ENCODE measurements at regions not wholly inside any gene's neighbourhood (a gene's known extent, or its start where the extent isn't known, plus 50 kb on each side); places are given as distances from the start of the nearest gene placed in this dataset.

- H3K27me3 Mint-ChIP-seq, result no peaks in the 10 kb centered on the region
- H3K27ac Mint-ChIP-seq, result no peak overlapping the region
- no peak overlapping the region for H3K4me3 Mint-ChIP-seq
- POLR2A ChIA-PET, result no interaction called here
- intact Hi-C loops (cut with micrococcal nuclease), result no loop called here
- CTCF ChIA-PET, result no interaction called here
- peaks cover 2% of the 10 kb centered on the region for H3K4me1 Mint-ChIP-seq (ENCODE audit: low read depth)
- H3K9me3 Mint-ChIP-seq, result no peaks in the 10 kb centered on the region
- H3K36me3 Mint-ChIP-seq, result no peaks in the 10 kb centered on the region
- DNase-seq, result no peak
Observed at GRCh38 chrX:69028006-69028760, 137.1 kb downstream of the PJA1 start.

DNA sequence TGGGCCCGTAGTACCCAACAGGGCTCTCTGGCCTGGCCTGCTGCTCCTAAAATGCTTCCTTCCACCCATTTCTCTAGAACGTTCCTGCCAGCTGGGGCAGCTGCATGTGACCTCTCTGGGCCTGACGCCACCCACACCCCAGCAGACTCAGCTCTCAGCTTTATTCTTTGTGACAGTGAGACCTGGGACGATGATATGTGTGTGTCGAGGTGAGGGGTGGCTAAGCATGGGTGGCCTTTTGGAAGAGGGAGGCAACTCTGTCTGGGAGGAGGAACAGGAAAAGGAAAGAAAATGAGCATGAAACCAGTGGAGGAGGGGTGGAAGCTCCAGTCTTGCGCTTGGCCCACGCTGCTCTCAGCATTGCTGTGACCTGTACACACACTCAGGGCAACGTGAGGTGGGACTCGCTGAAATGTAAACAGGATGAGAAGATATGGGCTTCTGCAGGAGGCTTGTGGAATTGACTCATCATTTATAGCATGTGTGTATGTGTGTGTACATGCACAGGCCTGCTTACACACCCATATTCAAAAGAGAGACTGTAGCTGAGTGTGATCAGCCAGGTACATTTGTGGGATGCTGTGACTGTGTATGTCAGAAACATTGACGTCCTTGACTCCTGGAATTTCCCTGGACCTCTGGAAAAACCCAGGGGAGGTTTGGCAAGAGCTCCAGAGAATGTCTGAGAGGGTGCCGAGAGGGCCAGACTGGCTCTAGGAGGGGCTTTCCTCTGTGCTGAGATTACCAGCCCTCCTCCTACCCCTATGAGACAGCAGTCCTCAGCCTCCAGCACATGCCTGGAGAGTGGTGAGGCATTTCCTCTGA, 137.9 kb downstream of the PJA1 start:
- H3K4me1 Mint-ChIP-seq (ENCODE audit: low read depth), result peaks cover 2% of the 10 kb centered on the region
- H3K27ac Mint-ChIP-seq, result no peak overlapping the region
- intact Hi-C loops (cut with micrococcal nuclease), result no loop called here
- no peaks in the 10 kb centered on the region for H3K27me3 Mint-ChIP-seq
- DNase-seq, result no peak
- H3K4me3 Mint-ChIP-seq, result no peak overlapping the region
- ChIA-PET POLR2A (no interaction called here), CTCF (no interaction called here)
- no peaks in the 10 kb centered on the region for H3K9me3 Mint-ChIP-seq
- H3K36me3 Mint-ChIP-seq, result no peaks in the 10 kb centered on the region

GRCh38 chrX:69025802-69026301, 139.4 kb downstream of the PJA1 start:
- H3K4me3 Mint-ChIP-seq, result no peak overlapping the region
- H3K9me3 Mint-ChIP-seq, result no peaks in the 10 kb centered on the region
- H3K27me3 Mint-ChIP-seq, result no peaks in the 10 kb centered on the region
- ChIA-PET CTCF (no interaction called here), POLR2A (no interaction called here)
- DNase-seq, result no peak
- intact Hi-C loops (cut with micrococcal nuclease), result no loop called here
- peaks cover 2% of the 10 kb centered on the region for H3K4me1 Mint-ChIP-seq (ENCODE audit: low read depth)
- H3K27ac Mint-ChIP-seq, result no peak overlapping the region
- H3K36me3 Mint-ChIP-seq, result no peaks in the 10 kb centered on the region

- Mint-ChIP-seq H3K36me3 (no peaks in the 10 kb centered on the region), H3K4me1 (ENCODE audit: low read depth) (peaks cover 2% of the 10 kb centered on the region), H3K27me3 (no peaks in the 10 kb centered on the region), H3K9me3 (no peaks in the 10 kb centered on the region), H3K4me3 (no peak overlapping the region), H3K27ac (no peak overlapping the region)
- intact Hi-C loops (cut with micrococcal nuclease), result no loop called here
- ChIA-PET POLR2A (no interaction called here), CTCF (no interaction called here)
- DNase-seq, result no peak
Observed at GRCh38 chrX:69024931-69025330, 140.3 kb downstream of the PJA1 start.

DNA sequence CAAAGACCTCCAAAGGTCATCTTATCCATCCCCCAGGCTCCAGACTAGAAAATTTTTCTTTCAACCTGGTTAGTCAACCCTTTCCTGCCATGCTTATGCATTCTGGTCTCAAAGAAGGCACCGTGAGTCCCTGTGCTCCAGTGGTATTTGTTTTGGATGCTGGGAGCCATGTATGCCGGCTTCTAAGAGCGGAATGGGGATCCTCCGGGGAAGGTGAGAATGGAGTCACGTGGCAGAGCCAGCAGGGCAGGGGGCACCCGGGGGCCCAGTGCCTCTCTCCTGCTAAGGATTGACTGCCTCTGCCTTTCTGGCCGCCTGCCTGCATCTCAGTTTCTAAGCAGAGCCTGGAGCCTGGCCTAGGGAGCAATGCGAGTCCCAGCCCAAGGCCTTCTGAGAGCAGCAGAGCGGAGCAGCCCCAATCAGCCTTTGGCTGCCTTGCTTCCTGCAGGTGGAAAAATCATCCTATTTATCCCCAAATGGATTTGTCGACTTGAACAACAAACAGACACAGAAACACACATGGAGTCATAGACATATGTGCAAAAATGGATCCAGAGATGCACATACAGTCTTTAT, 141.0 kb downstream of the PJA1 start:
- H3K4me3 Mint-ChIP-seq, result no peak overlapping the region
- DNase-seq, result no peak
- CTCF ChIA-PET, result no interaction called here
- H3K4me1 Mint-ChIP-seq (ENCODE audit: low read depth), result peaks cover 2% of the 10 kb centered on the region
- intact Hi-C loops (cut with micrococcal nuclease), result no loop called here
- no peaks in the 10 kb centered on the region for H3K27me3 Mint-ChIP-seq
- POLR2A ChIA-PET, result no interaction called here
- H3K9me3 Mint-ChIP-seq, result no peaks in the 10 kb centered on the region
- H3K36me3 Mint-ChIP-seq, result no peaks in the 10 kb centered on the region
- H3K27ac Mint-ChIP-seq, result no peak overlapping the region

DNA sequence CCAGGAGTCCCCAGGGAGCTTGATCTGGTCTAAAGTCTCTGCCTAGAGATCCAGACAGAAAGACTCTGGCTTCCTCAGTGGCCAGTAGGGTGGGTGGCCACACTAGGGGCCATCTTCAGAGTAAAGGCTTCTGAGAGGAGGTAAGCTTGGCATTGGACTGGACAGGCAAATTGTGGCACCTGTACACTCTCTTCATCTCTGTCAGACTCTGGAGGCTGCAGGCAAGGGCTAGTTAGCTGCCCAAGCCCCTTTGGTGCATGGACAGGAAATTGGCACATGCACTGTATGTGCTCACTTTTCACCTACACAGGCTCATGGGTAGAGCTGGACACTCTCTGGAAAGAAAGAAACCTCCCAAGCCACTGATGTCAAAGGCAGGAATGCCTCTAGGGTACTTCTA, 142.8 kb downstream of the PJA1 start:
- Mint-ChIP-seq H3K27ac (no peak overlapping the region), H3K4me3 (no peak overlapping the region), H3K27me3 (no peaks in the 10 kb centered on the region), H3K9me3 (no peaks in the 10 kb centered on the region), H3K36me3 (no peaks in the 10 kb centered on the region), H3K4me1 (ENCODE audit: low read depth) (no peaks in the 10 kb centered on the region)
- ChIA-PET POLR2A (no interaction called here), CTCF (no interaction called here)
- no peak for DNase-seq
- intact Hi-C loops (cut with micrococcal nuclease), result no loop called here

DNA sequence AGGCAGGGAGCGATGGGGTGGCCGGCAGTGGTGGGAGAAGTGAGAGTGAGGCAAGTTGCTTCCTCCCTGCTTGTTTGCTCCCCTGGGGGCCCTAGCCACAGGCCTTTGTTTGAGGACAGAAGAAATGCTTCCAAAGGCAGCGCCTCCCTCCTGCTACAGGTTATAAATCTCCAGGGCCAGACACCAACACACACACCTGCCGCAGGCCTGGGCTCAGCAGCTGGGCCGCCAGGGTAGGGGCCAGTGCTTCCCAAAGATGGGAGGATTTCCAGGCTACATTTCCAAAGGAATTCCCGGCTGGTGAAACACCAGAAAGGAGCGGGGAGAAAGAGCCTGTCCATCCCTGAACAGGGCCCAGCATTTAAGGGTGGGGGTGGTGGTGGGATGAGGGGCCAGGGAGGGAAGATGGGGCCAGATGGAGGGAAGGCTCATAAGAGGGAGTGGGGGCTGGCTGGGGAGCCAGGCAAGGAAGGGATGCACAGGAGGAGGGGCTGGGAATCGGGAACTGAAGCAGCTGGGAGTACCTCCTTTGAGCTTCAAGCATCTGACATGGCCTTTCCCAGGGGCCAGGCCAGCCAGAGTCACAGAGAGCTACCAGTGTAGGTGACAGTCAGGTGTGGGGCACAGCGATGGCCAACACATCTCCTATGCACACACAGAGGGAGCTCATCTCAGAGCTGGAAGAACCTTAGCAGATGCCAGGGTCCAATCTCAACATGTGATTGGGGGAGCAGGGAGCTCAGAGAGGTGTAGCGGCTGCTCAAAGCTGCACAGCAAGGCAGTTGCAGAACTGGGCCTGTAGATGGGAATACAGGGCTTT, 143.9 kb downstream of the PJA1 start:
- no peak overlapping the region for H3K4me3 Mint-ChIP-seq
- no peaks in the 10 kb centered on the region for H3K4me1 Mint-ChIP-seq (ENCODE audit: low read depth)
- H3K36me3 Mint-ChIP-seq, result no peaks in the 10 kb centered on the region
- intact Hi-C loops (cut with micrococcal nuclease), result no loop called here
- ChIA-PET CTCF (no interaction called here), POLR2A (no interaction called here)
- no peak for DNase-seq
- H3K9me3 Mint-ChIP-seq, result no peaks in the 10 kb centered on the region
- no peaks in the 10 kb centered on the region for H3K27me3 Mint-ChIP-seq
- H3K27ac Mint-ChIP-seq, result no peak overlapping the region

- H3K36me3 Mint-ChIP-seq, result no peaks in the 10 kb centered on the region
- no peak for DNase-seq
- no peaks in the 10 kb centered on the region for H3K9me3 Mint-ChIP-seq
- H3K4me1 Mint-ChIP-seq (ENCODE audit: low read depth), result no peaks in the 10 kb centered on the region
- POLR2A ChIA-PET, result no interaction called here
- intact Hi-C loops (cut with micrococcal nuclease), result no loop called here
- H3K27me3 Mint-ChIP-seq, result no peaks in the 10 kb centered on the region
- CTCF ChIA-PET, result no interaction called here
- H3K27ac Mint-ChIP-seq, result no peak overlapping the region
- H3K4me3 Mint-ChIP-seq, result no peak overlapping the region
Observed at GRCh38 chrX:69020316-69020715, 144.9 kb downstream of the PJA1 start.

DNA sequence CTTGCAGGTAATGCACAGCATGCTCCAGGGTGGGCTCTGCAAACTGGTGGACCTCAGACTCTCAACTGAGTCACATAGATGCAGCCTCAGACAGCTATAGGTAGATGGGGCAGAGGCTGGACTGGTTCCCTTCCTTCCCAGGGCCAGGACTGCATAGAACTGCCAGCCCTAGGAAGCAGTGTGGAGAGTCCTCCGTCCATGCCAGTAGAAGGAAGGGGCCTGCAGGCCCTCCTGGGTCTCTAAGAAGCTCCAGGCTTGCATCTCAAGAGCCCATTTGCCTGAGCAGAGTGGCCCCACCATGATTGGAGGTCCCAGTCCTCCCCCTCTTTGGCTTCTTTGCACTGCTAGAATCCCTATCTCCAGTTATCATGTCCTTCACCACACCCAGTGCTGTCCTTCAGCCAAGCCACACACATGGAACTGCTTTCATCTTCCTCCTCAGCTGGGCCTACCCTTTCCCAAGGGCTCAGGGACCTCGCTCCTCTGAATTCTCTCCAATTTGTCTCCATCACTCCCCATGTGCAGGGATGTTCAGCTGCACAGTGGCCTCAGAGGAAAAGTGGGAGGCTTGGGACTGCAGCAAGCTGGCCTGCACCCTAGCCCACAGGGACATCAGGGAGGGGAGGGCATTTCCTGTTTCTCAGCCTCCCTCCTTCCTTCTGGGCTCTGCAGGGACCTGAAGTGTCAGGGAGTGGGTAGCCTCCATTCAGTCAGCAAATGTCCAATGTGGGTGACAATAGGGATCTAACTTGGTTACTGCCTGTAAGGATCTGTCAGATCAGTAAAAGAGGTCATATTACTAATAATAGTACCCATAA, 146.0 kb downstream of the PJA1 start:
- intact Hi-C loops (cut with micrococcal nuclease), result no loop called here
- ChIA-PET CTCF (no interaction called here), POLR2A (no interaction called here)
- H3K4me1 Mint-ChIP-seq (ENCODE audit: low read depth), result no peaks in the 10 kb centered on the region
- DNase-seq, result no peak
- H3K27ac Mint-ChIP-seq, result no peak overlapping the region
- H3K27me3 Mint-ChIP-seq, result no peaks in the 10 kb centered on the region
- H3K4me3 Mint-ChIP-seq, result no peak overlapping the region
- H3K9me3 Mint-ChIP-seq, result no peaks in the 10 kb centered on the region
- H3K36me3 Mint-ChIP-seq, result no peaks in the 10 kb centered on the region

GRCh38 chrX:69018416-69019072, 146.7 kb downstream of the PJA1 start:
- Mint-ChIP-seq H3K36me3 (no peaks in the 10 kb centered on the region), H3K4me1 (ENCODE audit: low read depth) (no peaks in the 10 kb centered on the region), H3K9me3 (no peaks in the 10 kb centered on the region), H3K27me3 (no peaks in the 10 kb centered on the region), H3K4me3 (no peak overlapping the region), H3K27ac (no peak overlapping the region)
- intact Hi-C loops (cut with micrococcal nuclease), result no loop called here
- POLR2A ChIA-PET, result no interaction called here
- CTCF ChIA-PET, result no interaction called here
- DNase-seq, result no peak

GRCh38 chrX:69016293-69016941, 148.8 kb downstream of the PJA1 start:
- Mint-ChIP-seq H3K4me3 (no peak overlapping the region), H3K36me3 (no peaks in the 10 kb centered on the region), H3K9me3 (no peaks in the 10 kb centered on the region), H3K4me1 (ENCODE audit: low read depth) (no peaks in the 10 kb centered on the region), H3K27ac (no peak overlapping the region), H3K27me3 (no peaks in the 10 kb centered on the region)
- intact Hi-C loops (cut with micrococcal nuclease), result no loop called here
- ChIA-PET CTCF (no interaction called here), POLR2A (no interaction called here)
- no peak for DNase-seq
